ENCODE measurements at regions not wholly inside any gene's neighbourhood (a gene's known extent, or its start where the extent isn't known, plus 50 kb on each side); places are given as distances from the start of the nearest gene placed in this dataset.
"Not testable (repeated sequence)": the region's sequence is repeated elsewhere in the genome, so short reads cannot be mapped to it uniquely, and the experiment has no call there.

DNA sequence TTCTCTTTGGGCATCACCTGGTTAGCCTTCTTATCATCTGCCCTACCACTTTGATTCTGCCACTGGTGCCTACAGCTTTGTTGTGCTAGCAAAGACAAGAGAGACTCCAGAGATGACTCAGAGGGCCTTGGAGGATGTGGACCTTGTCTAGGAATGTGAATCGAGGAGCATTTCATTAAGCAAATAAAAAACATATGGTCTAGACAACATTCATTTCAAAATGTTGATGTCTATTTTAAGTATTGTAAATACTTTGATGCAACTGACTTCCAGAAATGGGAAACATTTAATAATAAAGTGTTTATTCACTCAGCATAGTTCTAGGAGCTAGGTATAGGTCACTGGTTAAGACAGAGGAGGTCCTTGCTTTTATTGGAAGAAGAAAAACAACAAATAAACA lies 195.5 kb downstream of the CDCA7 start:
- DNase-seq (ENCODE audit: low read depth): no peak

DNA sequence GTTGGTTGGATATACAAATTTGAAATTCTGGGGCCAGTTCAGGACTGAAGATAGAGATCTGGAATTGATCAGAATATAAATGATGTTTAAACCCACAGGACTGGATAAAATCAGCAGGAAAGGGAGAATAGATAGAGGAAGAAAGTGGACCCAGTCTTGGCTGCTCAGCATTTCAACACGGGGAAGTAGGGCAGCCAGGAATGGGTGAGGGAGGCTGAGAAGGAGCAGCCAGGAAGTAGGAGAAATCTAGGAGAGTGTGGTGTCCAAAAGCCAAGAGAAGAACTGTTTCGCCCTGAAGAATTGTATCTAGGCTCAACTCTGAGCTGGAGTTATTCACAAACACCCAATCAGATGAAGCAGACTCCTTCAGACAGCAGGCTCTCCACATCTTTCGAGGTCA lies 197.9 kb downstream of the CDCA7 start:
- DNase-seq (ENCODE audit: low read depth): no peak

DNA sequence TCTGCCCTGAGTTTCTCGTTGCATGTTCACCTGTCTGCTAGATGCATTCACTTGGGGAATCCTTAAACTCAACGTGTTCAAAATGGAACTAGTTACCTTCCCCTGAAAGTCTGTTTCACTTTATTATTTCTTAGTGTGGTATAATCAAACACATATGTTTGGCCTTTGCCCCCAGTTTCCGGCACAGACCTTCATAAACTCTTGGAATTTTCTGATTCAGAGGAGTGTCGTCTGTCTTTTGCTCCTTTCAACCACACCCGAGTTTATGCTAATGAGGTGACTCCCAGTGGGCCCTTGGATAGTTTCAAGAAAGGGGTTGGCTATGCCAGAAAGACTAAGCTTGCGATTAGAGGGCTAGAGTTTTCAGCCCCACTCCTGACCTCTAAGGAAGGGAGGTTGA lies 198.9 kb downstream of the CDCA7 start:
- no peak for DNase-seq (ENCODE audit: low read depth)

DNA sequence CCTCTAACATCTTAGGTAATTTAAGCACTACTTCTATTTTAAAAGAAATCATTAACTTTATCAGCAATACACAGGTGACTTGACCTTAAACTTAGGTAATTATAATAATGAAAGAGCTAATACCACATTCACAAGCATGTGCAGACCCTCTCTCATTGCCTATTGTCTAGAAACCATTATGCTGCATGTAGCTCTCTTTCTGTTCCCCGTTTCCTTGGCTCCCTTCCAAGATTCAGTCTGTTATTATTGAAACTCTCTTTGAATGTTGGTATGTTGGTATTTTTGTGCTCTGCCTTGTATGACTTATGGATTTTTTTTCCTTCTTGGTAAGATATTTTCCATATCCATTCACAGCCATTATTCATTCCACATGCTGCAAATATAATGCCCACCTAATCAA lies 201.2 kb downstream of the CDCA7 start:
- no peak for DNase-seq (ENCODE audit: low read depth)

DNA sequence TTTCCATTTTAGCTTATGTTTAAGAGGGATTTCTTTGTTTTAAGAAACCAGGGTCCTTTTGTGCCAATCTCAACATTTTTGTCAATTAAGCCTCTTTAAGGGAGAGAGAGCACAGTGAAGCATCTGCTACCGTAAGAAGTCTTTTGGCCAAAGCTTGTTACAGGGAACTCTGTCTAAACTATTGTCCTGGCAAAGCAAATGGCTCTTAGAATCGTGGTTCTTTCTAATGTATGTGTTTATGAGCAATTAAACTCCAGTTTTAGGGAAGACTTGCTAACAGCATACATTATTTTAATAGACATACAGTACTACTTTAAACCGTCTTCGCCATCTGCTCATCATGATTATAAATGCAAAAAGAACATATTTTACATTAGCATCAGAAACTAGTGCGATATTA lies 202.1 kb downstream of the CDCA7 start:
- DNase-seq (ENCODE audit: low read depth): no peak

DNA sequence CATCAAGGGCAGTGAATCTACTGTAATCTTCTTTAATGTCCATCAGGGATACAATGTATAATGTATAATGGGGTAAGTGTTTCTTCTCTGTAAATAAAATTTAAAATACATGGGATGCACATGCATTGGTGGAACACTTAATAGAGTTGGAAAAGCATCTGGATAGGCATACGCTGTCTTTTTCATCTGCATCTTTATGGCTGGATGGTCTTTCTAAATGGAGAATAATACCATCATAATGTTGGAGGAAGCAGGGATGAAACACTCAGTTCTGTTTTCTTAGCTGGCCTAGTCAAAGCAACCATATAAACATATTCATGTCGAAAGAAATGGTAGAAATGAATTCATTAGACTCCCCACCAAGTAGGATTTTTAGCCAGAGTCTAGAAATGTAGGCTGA lies 202.8 kb downstream of the CDCA7 start:
- no peak for DNase-seq (ENCODE audit: low read depth)

DNA sequence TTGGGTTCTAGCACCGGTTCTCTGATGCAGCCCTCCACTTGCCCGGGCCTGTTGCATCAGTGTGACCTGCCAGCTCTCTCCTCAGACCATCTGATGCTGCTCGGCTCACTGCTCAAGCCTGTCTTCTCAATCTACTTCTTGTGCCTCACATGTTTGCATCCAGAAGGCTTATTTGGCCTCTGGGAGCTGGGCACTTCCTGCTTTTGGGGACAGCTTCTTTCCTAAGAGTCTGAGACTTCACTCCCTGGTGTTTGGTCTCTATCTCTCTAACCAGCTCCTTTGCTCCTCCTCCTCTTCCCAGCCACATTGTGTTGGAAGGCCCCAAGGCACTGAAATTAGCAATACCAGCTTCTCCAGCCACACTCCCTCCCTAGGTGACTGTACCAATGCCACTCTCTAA lies 212.8 kb downstream of the CDCA7 start:
- no peak for DNase-seq (ENCODE audit: low read depth)

DNA sequence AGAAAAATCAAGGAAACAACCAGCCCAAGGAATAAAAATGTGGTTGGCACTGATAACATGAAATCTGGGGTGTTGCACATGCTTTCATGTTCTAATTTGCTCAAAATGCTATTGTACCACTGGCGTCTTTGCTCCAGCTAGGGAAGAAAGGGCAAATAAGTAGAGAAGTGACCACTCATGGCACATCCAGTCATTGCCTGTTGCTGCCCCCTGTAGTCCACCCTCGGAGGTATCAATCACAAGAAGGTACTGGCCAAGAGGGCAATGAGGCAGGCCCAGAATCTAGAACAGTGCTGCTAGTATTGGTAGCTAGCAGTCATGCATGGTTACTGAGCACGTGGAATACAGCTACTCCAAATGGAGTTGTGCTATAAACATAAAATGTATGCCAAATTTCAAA lies 213.4 kb downstream of the CDCA7 start:
- DNase-seq (ENCODE audit: low read depth): no peak

DNA sequence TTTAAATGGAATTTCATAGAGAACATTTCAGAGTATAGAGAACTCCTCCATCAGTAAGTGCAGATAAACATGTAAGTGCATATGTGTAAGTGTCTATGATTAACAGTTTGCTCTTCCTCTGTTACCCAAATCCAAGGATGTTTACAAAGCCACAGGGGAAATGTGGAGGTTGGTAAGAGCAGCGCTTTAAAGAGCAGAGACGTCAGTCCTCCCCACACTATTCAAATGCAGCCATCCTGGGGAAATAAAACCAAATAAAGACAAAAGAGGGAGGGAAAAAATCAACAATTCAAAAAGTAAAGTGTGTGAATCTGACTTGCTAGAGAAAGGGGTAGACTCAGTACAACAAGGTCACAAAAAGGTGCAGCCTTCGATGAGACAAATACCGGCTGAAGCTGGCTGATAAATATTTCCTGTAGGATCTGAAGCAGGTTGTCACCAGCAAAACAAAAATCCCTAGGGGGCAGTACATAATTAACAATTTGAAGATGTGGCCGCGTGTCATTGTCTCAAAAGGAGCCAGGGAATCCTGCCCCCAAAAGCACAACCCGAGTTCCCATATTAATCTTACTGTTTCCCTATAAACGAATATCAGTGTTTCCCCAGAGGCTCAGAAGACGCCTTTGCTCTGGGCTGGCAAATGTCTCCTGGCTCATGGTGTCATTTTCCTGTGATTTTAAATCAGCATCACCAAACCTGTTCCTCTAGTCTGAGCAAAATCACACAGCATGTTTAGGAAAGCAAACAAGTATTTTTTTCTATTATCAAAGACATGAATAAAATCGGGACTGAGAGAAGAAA lies 216.5 kb downstream of the CDCA7 start:
- no peak for DNase-seq (ENCODE audit: low read depth)

DNA sequence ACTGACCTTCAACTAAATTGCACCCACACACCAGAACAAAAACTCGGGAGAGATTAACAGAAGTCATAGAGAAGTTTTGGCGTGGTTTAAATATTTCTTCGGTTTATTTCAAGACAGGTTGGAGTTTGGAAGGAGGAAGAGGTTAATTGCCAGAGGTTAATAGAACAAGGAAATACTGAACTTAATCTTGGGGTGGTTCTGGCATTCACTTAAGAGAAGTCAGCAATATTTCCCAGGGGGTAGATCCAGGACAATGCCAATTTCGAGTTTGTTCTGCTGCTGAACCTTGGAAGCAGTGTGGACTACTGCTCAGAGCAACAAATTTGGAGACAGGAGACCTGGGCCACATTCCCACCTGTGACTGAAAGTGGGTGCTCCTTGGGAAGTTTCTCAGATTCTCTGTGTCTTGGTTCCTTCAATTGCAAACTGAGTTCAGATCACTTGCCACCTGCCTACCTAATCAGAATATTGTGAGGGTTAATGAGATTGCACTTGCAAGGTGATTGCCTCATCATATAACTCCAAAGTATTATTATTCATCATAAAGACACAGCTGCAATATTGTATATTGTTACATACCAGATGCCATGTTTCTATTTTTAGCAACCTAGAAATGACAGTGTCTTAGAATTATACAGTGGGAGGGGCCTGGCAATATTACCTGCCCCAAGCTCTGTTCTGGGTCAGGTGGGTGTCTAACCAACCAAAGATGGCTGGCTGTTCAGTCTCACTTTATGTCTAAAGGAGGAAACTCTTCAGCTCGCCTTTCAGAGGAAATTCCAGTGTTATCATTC lies 217.4 kb downstream of the CDCA7 start:
- no peak for DNase-seq (ENCODE audit: low read depth)

DNA sequence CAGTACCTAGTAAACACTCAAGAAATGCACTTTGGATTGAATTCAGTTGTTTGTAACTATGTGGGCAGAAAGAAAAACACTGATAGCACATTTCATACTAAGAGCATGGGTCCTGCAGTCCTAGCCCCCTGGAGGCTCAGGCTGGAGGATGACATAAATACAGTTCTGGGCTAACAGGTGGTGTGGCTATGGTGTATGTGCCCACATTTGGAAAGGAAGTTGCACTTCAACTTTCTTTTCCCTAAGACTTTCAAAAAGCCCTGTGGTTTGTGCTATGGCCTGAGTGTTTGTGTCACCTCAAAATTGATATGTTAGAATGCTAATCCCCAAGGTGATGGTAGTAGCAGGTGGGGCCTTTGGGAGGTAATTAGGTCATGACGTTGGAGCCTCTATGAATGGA lies 218.2 kb downstream of the CDCA7 start:
- no peak for DNase-seq (ENCODE audit: low read depth)

DNA sequence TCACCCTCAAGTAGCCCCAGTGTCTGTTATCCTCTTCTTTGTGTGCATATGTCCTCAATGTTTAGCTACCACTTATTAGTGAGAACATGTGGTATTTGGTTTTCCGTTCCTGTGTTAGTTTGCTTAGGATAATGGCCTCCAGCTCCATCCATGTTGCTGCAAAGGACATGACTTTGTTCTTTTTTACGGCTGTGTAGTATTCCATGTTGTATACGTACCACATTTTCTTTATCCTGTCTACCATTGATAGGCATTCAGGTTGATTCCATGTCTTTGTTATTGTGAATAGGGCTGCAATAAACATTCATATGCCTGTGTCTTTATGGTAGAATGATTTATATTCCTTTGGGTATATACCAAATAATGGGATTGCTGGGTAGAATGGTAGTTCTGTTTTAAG lies 219.1 kb downstream of the CDCA7 start:
- not testable (repeated sequence) for DNase-seq (ENCODE audit: low read depth)

DNA sequence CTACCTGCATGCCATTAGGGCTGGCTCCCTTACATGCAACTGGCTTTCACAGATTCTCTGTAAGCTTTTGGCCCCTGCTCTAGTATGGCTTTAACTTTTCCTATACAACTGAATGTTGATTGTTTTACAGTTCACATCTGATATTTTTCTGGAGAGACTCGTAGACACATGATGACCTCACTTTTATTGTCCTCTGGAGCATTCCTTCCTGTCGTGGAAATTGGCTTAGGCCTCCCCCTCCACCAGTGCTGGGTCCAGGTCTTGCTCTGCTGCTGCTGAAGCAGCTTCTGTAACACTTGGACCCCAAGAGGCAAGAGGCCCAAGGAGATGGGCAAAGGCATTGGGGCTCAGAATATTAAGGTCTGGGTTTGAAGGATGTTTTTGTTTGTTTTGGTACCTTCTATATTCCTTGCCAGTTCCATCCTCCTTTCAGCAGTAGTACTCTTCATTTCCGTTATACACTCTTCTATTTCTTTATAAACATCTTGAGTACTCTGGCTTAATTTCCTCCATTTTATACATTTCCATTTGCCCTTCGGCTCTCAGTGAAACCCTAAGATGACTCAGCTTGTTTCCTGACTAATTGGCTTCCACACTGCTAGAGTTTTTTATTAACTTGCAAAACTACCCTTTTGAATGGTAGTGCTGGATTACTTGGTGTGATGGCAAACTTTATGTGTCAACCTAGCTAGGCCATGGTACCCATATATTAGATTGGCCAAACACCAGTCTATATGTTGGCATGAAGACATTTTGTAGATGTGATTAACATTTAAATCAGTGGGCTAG lies 219.8 kb downstream of the CDCA7 start:
- DNase-seq (ENCODE audit: low read depth): no peak

DNA sequence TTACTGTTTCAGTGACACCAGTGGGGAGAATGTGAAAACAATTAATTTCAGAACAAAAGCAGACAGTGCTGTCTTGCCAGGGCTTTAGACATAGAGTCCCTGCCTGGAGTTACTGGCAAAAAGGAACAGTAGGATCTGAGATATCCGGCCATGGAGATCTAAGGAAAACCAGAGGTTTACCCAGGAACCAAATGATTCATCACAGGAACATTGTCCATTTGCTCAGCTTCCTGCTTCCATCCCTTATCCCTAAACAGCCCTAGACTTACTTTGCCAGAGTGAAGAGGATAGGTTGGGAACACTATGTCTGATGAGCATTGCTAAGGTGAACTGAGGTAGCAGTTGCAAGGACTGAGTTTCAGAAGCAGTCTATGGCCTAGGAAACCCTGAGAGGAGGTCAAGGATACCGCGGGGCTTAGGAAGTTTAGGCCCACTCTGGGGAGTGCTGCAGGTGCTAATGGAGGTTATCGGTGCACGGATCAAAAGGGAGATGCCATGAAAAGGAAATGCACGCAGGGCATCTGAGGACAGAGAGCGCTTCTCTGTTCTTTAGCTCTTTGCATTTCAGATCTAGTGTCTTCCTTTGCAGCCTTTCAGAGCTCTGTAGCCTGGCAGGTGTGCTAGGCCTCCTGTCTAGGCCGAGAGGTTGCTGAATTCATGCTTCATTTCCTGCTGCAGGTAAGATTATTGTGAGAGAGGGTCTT lies 223.9 kb downstream of the CDCA7 start:
- DNase-seq (ENCODE audit: low read depth): no peak

DNA sequence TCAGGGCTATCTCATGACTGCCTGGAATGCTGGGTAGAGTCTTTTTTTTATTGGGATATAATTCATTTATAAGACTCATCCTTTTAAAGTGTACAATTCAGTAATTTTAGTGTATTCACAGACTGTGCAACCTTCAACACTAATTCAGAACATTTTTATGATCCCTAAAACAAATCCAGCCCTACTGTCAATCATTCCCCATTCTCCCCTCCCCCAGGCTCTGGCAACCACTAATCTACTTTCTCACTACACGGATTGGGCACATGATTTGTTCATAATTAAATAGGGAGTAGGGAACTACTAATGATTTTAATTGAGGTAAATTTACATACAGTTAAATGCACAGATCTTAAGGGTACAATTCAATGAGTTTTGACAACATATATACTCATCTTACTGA lies 225.7 kb downstream of the CDCA7 start:
- DNase-seq (ENCODE audit: low read depth): no peak

DNA sequence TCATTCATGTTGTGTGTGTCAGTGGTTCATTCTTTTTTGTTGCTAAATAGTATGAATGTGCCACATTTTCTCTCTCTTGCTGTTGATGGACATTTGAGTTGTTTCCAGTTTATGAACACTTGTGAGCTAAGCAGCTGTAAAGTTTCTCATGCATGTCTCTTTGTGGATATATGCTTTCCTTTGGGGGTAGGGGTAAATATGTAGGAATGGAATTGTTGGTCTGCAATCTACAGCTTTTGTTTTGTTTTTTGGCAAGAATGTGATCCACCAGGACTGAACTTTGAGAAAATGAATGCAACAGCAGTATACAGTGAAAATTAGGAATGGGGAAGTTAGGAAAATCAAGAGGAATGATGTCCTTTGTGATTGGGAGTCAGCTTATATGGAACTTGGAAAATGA lies 226.3 kb downstream of the CDCA7 start:
- DNase-seq (ENCODE audit: low read depth): no peak

DNA sequence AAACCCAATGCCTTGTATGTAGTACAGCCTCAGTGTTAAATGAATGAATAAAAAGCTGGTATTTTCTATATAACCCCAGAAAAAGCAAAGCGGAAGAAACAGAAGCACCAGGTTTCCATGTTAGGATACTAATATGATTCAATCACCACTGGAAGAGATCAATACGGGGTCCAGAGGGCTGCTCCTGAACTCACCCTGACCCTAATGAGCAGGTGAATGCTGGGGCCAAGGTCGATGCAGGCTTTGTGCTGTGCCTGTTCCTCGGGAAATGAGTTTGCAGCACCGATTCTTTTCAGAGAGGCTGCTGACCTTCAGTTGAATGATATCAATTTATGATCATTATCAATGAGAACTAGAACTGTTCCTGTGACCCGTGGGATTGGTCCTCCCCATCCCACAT lies 228.5 kb downstream of the CDCA7 start:
- DNase-seq (ENCODE audit: low read depth): no peak

DNA sequence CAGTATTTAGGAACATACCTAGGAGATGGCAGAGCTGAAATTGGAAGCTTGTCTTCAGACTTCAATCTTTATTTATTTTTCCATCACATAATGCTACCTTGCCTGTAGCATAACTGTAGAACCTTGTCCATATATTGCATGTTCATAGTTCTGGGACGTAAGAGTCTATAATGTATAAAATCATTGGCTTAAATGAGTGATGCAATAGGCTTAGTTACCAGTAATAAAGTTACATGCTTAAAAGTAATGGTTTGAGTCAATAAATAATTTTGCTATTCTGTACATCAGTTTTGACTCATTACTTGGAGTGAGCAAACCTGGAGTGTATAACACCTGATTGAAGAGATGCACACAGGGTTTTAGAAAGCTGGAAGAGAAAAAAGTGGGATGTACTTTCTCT lies 229.3 kb downstream of the CDCA7 start:
- no peak for DNase-seq (ENCODE audit: low read depth)

DNA sequence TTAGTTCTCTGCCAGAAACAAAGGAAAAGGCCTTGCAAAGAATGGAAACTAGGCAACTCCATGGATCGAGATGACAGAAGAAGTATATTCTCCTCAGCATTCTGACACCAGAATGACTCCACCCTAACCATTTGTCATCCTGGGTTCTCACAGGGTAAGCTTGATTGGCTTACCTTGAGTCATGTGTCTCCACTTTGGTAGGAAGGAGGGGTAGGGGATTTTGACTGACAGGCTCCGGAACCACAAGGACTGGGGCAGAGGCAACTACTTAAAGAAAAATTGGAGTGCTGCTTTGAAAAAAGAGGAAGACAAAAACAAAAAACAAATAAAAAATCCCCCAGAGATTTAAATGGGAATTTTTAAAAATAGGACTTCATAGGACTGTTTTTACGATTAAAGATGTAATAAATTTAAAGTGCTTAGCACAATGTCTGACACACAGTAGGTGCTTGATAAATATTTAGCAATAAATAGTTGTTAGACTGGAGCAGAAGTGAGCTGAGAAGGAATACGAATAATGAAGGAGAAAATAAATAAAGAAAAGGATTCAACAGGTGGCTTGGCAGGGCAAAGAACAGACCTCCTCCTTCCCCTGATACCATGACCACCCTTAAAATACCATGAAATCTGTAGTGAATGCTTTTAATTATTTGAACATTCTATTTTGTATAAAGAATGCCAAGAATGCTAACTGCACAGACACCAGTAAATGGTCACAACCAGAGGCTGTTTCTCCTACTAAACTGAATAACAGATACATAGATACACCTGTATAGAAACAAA lies 230.2 kb downstream of the CDCA7 start:
- DNase-seq (ENCODE audit: low read depth): no peak

DNA sequence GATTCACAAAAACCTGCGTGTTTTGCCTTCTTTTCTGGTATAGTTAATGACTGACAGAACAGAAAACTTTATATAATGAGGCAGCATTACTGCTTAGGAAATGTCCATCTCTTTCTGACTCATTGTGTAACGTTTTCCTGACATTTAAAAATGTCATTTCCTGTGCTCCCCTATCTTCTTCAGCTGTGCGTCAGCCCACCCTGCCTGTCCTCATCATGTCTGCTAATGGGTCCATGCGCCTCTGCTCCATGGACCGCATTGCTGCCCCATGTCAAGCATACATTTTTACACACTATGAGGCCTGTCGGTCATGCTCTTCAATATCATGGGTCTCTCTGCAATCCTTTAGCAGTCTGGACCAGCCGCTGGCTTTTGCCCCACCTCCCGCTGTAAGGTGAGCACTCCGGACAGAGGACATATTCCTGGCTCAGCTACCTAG lies 234.3 kb downstream of the CDCA7 start:
- no peak for DNase-seq (ENCODE audit: low read depth)

DNA sequence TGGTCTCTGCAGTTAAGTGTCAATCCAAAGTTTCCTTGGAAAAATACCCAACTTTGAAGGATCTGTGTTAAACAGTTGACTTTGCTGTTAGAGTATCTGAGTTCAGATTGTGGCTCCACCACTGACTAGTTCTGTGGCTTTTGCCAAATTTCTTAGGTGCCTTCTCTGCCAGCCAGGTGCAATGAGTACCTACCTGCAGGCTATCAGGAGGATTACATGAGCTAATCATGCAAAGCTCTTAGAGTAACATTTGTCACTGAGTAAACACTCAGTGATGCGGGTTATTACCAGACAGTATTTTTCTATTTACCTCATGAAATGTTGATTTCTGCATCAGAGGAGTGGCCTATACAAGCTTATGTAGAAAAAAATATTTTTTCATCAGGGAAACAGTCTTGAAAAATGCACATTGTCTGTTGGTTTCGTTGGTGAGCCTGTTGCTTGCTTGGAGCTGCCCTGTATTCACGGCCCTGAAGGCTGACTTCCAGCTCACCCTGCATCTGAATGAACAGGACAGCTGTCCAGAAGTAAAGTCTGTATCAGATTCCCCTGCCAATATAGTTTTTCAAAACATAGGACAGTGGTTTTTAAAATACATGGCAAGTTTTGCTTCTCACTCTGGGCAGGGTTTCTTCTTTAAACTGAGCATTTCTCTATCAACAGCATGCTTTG lies 235.1 kb downstream of the CDCA7 start:
- no peak for DNase-seq (ENCODE audit: low read depth)
